HEK293 (cell line): ENCODE measurements at regions not wholly inside any gene's neighbourhood (a gene's known extent, or its start where the extent isn't known, plus 50 kb on each side); places are given as distances from the start of the nearest gene placed in this dataset.

Experiments used
- CTCF ChIA-PET: fragments of 350-600 bp; formaldehyde crosslinking; extraction: SDS; loops from one replicate; lab custom pipeline; 2021; ENCODE audit warnings: antibody characterized with exemption; lab: Yijun Ruan, JAX
- POLR2A ChIA-PET: fragments of 300-600 bp; formaldehyde crosslinking; extraction: SDS; loops from one replicate; lab custom pipeline; 2020; ENCODE audit warnings: antibody characterized with exemption, inconsistent platforms; lab: Yijun Ruan, JAX
- H3K27ac ChIP-seq: fragments of 200-500 bp; sonication (Bioruptor generic); 2 replicates; pipeline ENCODE4 v1.5.1; 2014; ENCODE audit warnings: low read depth, low read length, control low read depth, inconsistent platforms; ENCODE audit errors: extremely low read depth
- H3K36me3 ChIP-seq, 2 experiments: fragments of 200-500 bp in 1 of 2; sonication (Bioruptor generic) in 1 of 2; 1 replicate in 1 of 2; 2 replicates in 1 of 2; pipeline ENCODE4 v1.5.1; 2014 to 2017; ENCODE audit warnings: inconsistent platforms in 2 of 2, low read length in 2 of 2; ENCODE audit not compliant: control insufficient read depth in 2 of 2, insufficient read depth in 1 of 2
- H3K4me1 ChIP-seq: fragments of 200-500 bp; sonication (Bioruptor generic); 2 replicates; pipeline ENCODE4 v1.5.1; 2014; ENCODE audit warnings: mild to moderate bottlenecking, low read length, inconsistent platforms; ENCODE audit not compliant: control insufficient read depth, insufficient read depth
- H3K4me3 ChIP-seq: 2 replicates; pipeline ENCODE4 v1.5.1; 2011; ENCODE audit warnings: low read depth, mild to moderate bottlenecking, control low read depth, low read length, moderate library complexity
- H3K9me3 ChIP-seq: fragments of 200-500 bp; sonication (Bioruptor generic); 2 replicates; pipeline ENCODE4 v1.5.1; 2014; ENCODE audit warnings: low read depth, low read length, inconsistent platforms; ENCODE audit not compliant: control insufficient read depth, insufficient read depth
- BCL11A ChIP-seq: fragments of 450-650 bp; formaldehyde crosslinking; IDR thresholded peaks from 2 replicates; pipeline ENCODE4 v1.5.1; 2016; ENCODE audit warnings: low read depth, missing biosample characterization, missing genetic modification characterization
- GLIS2 ChIP-seq: fragments of 450-650 bp; formaldehyde crosslinking; IDR thresholded peaks from 2 replicates; pipeline ENCODE4 v1.5.1; 2016; ENCODE audit warnings: missing biosample characterization, missing genetic modification characterization
- HOXC10 ChIP-seq: sonication (generic); formaldehyde crosslinking; IDR thresholded peaks from 2 replicates; pipeline ENCODE4 v1.8.1; 2023; ENCODE audit warnings: mild to moderate bottlenecking, missing genetic modification reagents
- KLF10 ChIP-seq: fragments of 450-650 bp; IDR thresholded peaks from 2 replicates; pipeline ENCODE4 v1.5.1; 2018; ENCODE audit warnings: missing biosample characterization, mild to moderate bottlenecking, missing genetic modification characterization
- MYNN ChIP-seq: fragments of 450-650 bp; formaldehyde crosslinking; IDR thresholded peaks from 2 replicates; pipeline ENCODE4 v1.5.1; 2016; ENCODE audit warnings: missing biosample characterization, missing genetic modification characterization, borderline replicate concordance
- SALL2 ChIP-seq: fragments of 450-650 bp; formaldehyde crosslinking; IDR thresholded peaks from 2 replicates; pipeline ENCODE4 v1.5.0; 2017; ENCODE audit warnings: missing biosample characterization, mild to moderate bottlenecking, missing genetic modification characterization, borderline replicate concordance
- SCRT1 ChIP-seq: fragments of 450-650 bp; formaldehyde crosslinking; IDR thresholded peaks from 2 replicates; pipeline ENCODE4 v1.5.1; 2016; ENCODE audit warnings: missing biosample characterization, missing genetic modification characterization, borderline replicate concordance
- SCRT2 ChIP-seq: fragments of 450-650 bp; formaldehyde crosslinking; IDR thresholded peaks from 2 replicates; pipeline ENCODE4 v1.5.1; 2016; ENCODE audit warnings: missing biosample characterization, missing genetic modification characterization
- SP3 ChIP-seq: fragments of 450-650 bp; formaldehyde crosslinking; IDR thresholded peaks from 2 replicates; pipeline ENCODE4 v1.5.1; 2016; ENCODE audit warnings: missing biosample characterization, missing genetic modification characterization
- TCF7L2 ChIP-seq: IDR thresholded peaks from 2 replicates; pipeline ENCODE4 v1.6.1; 2011; ENCODE audit warnings: low read depth, mild to moderate bottlenecking, inconsistent platforms, low read length, moderate library complexity, borderline replicate concordance
- ZBTB1 ChIP-seq: fragments of 450-650 bp; formaldehyde crosslinking; IDR thresholded peaks from 2 replicates; pipeline ENCODE4 v1.5.1; 2016; ENCODE audit warnings: missing biosample characterization, missing genetic modification characterization
- ZBTB7A ChIP-seq: fragments of 450-650 bp; formaldehyde crosslinking; IDR thresholded peaks from 2 replicates; pipeline ENCODE4 v1.5.1; 2016; ENCODE audit warnings: low read depth, missing biosample characterization, missing genetic modification characterization
- ZFP3 ChIP-seq: fragments of 450-650 bp; formaldehyde crosslinking; IDR thresholded peaks from 2 replicates; pipeline ENCODE4 v1.5.1; 2016; ENCODE audit warnings: low read depth, missing biosample characterization, missing genetic modification characterization
- ZNF114 ChIP-seq: fragments of 450-650 bp; formaldehyde crosslinking; IDR thresholded peaks from 2 replicates; pipeline ENCODE4 v1.5.0; 2017; ENCODE audit warnings: missing biosample characterization, missing genetic modification characterization
- ZNF202 ChIP-seq: fragments of 450-650 bp; formaldehyde crosslinking; IDR thresholded peaks from 2 replicates; pipeline ENCODE4 v1.5.1; 2016; ENCODE audit warnings: missing biosample characterization, missing genetic modification characterization, borderline replicate concordance
- ZNF211 ChIP-seq: fragments of 450-650 bp; formaldehyde crosslinking; IDR thresholded peaks from 2 replicates; pipeline ENCODE4 v1.5.1; 2016; ENCODE audit warnings: low read depth, missing biosample characterization, missing genetic modification characterization
- ZNF223 ChIP-seq: fragments of 450-650 bp; formaldehyde crosslinking; IDR thresholded peaks from 2 replicates; pipeline ENCODE4 v1.5.1; 2016; ENCODE audit warnings: missing biosample characterization, missing genetic modification characterization
- ZNF239 ChIP-seq: fragments of 450-650 bp; formaldehyde crosslinking; IDR thresholded peaks from 2 replicates; pipeline ENCODE4 v1.5.1; 2016; ENCODE audit warnings: missing biosample characterization, missing genetic modification characterization
- ZNF24 ChIP-seq: fragments of 450-650 bp; formaldehyde crosslinking; IDR thresholded peaks from 2 replicates; pipeline ENCODE4 v1.5.1; 2016; ENCODE audit warnings: missing biosample characterization, missing genetic modification characterization
- ZNF335 ChIP-seq: fragments of 450-650 bp; formaldehyde crosslinking; conservative IDR thresholded peaks from 2 replicates; pipeline ENCODE4 v1.5.1; 2016; ENCODE audit warnings: missing biosample characterization, missing genetic modification characterization
- ZNF394 ChIP-seq: fragments of 450-650 bp; formaldehyde crosslinking; IDR thresholded peaks from 2 replicates; pipeline ENCODE4 v1.5.1; 2016; ENCODE audit warnings: missing biosample characterization, missing genetic modification characterization, mild to moderate bottlenecking, moderate library complexity, borderline replicate concordance
- ZNF398 ChIP-seq: fragments of 450-650 bp; formaldehyde crosslinking; IDR thresholded peaks from 2 replicates; pipeline ENCODE4 v1.5.1; 2017; ENCODE audit warnings: missing biosample characterization, missing genetic modification characterization
- ZNF645 ChIP-seq: fragments of 450-650 bp; formaldehyde crosslinking; IDR thresholded peaks from 2 replicates; pipeline ENCODE4; 2016; ENCODE audit warnings: missing biosample characterization, missing genetic modification characterization
- ZNF658 ChIP-seq: fragments of 450-650 bp; formaldehyde crosslinking; IDR thresholded peaks from 2 replicates; pipeline ENCODE4; 2016; ENCODE audit warnings: missing biosample characterization, missing genetic modification characterization
- ZSCAN23 ChIP-seq: fragments of 450-650 bp; formaldehyde crosslinking; IDR thresholded peaks from 2 replicates; pipeline ENCODE4 v1.5.1; 2016; ENCODE audit warnings: missing biosample characterization, missing genetic modification characterization
- ZSCAN5A ChIP-seq: fragments of 450-650 bp; formaldehyde crosslinking; IDR thresholded peaks from 2 replicates; pipeline ENCODE4 v1.5.1; 2016; ENCODE audit warnings: missing biosample characterization, missing genetic modification characterization

GRCh38 chr7:114229246-114229645 lies 185.4 kb upstream of the FOXP2 start:
- ChIA-PET CTCF (interaction anchor here (1.2 kb wide), 1 partner anchor 203 kb away, joined by 3 read pairs; no protein-coding TSS in a partner anchor), POLR2A (no interaction called here)
- TF ChIP-seq MYNN (tag by site-specific recombination) (no peak), ZBTB7A (tag by site-specific recombination) (no peak), ZBTB1 (no peak), BCL11A (tag by site-specific recombination) (no peak), TCF7L2 (no peak), ZNF398 (tag by site-specific recombination) (no peak), ZNF202 (tag by site-specific recombination) (no peak), ZNF223 (no peak), ZSCAN5A (no peak), HOXC10 (CRISPR knock-in tag) (no peak), ZNF645 (tag by site-specific recombination) (no peak), ZNF24 (tag by site-specific recombination) (no peak), ZNF114 (no peak), ZNF394 (tag by site-specific recombination) (no peak), SP3 (no peak)
- Histone ChIP-seq H3K36me3 (no peaks in the 10 kb centered on the region), H3K27ac (no peak overlapping the region), H3K4me3 (no peak overlapping the region), H3K4me1 (no peaks in the 10 kb centered on the region), H3K9me3 (no peaks in the 10 kb centered on the region)

- no peaks in the 10 kb centered on the region for H3K36me3 ChIP-seq
- POLR2A ChIA-PET = no interaction called here
- TF ChIP-seq ZNF335 (tag by site-specific recombination) (no peak), SCRT1 (tag by site-specific recombination) (peak; percentile 81), ZNF211 (tag by site-specific recombination) (no peak), SCRT2 (tag by site-specific recombination) (peak; percentile 97), SALL2 (no peak), ZNF239 (tag by site-specific recombination) (no peak), ZFP3 (tag by site-specific recombination) (no peak), SP3 (no peak), KLF10 (tag by site-specific recombination) (no peak), ZNF114 (no peak), ZNF658 (tag by site-specific recombination) (no peak), GLIS2 (tag by site-specific recombination) (no peak), ZSCAN23 (no peak)
- no peaks in the 10 kb centered on the region for H3K4me1 ChIP-seq
- H3K27ac ChIP-seq = no peak overlapping the region
- H3K9me3 ChIP-seq = no peaks in the 10 kb centered on the region
- CTCF ChIA-PET = interaction anchor here (1.1 kb wide), 1 partner anchor 9 kb away, joined by 4 read pairs; no protein-coding TSS in a partner anchor
- H3K4me3 ChIP-seq = no peak overlapping the region
Measured at GRCh38 chr7:114225784-114226183, 188.8 kb upstream of the FOXP2 start.
